Cardiac muscle cell (in vitro differentiated cells and primary cell): ENCODE measurements at regions not wholly inside any gene's neighbourhood (a gene's known extent, or its start where the extent isn't known, plus 50 kb on each side); places are given as distances from the start of the nearest gene placed in this dataset.
"Not testable (repeated sequence)": the region's sequence is repeated elsewhere in the genome, so short reads cannot be mapped to it uniquely, and the experiment has no call there.

ENCODE experiments used
- DNase-seq, 2 donors: peaks; one replicate each; pipeline versions ENCODE4 v3.0.0 to v3.0.0-alpha.2; 2010 to 2017; ENCODE audit warnings: low read depth in 1 of 2, low spot score in 1 of 2
- H3K27ac ChIP-seq: fragments of 200-600 bp; sonication (generic); 2 replicates; pipeline ENCODE4 v1.5.1; 2016
- H3K27me3 ChIP-seq: fragments of 200-600 bp; sonication (generic); 2 replicates; pipeline ENCODE4 v1.6.0; 2016; ENCODE audit warnings: control low read depth
- H3K36me3 ChIP-seq: fragments of 200-600 bp; sonication (generic); 2 replicates; pipeline ENCODE4 v1.5.1; 2016; ENCODE audit warnings: control low read depth
- H3K4me1 ChIP-seq: fragments of 200-600 bp; sonication (generic); 2 replicates; pipeline ENCODE4 v1.8.1; 2017; ENCODE audit warnings: low read depth, mild to moderate bottlenecking, mixed run types
- H3K4me3 ChIP-seq: fragments of 200-600 bp; sonication (generic); 2 replicates; pipeline ENCODE4 v1.5.1; 2016; ENCODE audit warnings: mild to moderate bottlenecking
- H3K9me3 ChIP-seq: fragments of 200-600 bp; sonication (generic); 2 replicates; pipeline ENCODE4 v1.5.1; 2017; ENCODE audit warnings: low read depth, mild to moderate bottlenecking, control low read depth
- TF ChIP-seq, protein P1 (sequence below): IDR thresholded peaks from 2 replicates; pipeline ENCODE4 v1.5.1; 2012; ENCODE audit warnings: low read depth, mild to moderate bottlenecking, low read length

- Histone ChIP-seq H3K27me3 (no peaks in the 10 kb centered on the region), H3K36me3 (no peaks in the 10 kb centered on the region), H3K27ac (no peak overlapping the region), H3K9me3 (no peaks in the 10 kb centered on the region), H3K4me1 (no peaks in the 10 kb centered on the region), H3K4me3 (no peak overlapping the region)
- TF ChIP-seq, protein P1, sequence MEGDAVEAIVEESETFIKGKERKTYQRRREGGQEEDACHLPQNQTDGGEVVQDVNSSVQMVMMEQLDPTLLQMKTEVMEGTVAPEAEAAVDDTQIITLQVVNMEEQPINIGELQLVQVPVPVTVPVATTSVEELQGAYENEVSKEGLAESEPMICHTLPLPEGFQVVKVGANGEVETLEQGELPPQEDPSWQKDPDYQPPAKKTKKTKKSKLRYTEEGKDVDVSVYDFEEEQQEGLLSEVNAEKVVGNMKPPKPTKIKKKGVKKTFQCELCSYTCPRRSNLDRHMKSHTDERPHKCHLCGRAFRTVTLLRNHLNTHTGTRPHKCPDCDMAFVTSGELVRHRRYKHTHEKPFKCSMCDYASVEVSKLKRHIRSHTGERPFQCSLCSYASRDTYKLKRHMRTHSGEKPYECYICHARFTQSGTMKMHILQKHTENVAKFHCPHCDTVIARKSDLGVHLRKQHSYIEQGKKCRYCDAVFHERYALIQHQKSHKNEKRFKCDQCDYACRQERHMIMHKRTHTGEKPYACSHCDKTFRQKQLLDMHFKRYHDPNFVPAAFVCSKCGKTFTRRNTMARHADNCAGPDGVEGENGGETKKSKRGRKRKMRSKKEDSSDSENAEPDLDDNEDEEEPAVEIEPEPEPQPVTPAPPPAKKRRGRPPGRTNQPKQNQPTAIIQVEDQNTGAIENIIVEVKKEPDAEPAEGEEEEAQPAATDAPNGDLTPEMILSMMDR: no peak
- no peak for DNase-seq
Observed at GRCh38 chr10:81251457-81252115, 623.4 kb upstream of the NRG3 start.

GRCh38 chr10:81264991-81265390 lies 610.0 kb upstream of the NRG3 start:
- H3K9me3 ChIP-seq, DNase-seq, H3K4me1 ChIP-seq, H3K4me3 ChIP-seq, H3K27me3 ChIP-seq, H3K36me3 ChIP-seq, H3K27ac ChIP-seq: not testable (repeated sequence)

DNA sequence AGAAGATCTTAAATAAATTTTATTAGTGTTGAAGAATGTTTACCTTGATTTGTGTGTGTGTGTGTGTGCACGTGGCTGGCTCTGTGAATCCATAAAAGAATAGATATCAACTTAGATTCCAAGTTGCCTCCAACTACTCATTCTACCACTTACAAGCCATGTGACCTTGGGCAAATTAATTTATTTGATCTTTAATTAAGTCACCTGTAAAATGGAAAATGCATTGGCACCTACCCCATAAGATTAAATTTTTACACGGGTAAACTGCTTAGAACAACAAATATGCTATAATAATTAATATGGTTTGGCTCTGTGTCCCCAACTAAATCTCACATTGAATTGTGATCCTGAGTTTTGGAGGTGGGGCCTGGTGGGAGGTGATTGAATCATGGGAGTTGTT lies 604.9 kb upstream of the NRG3 start:
- no peak overlapping the region for H3K27ac ChIP-seq
- H3K36me3 ChIP-seq: no peaks in the 10 kb centered on the region
- H3K4me1 ChIP-seq: no peaks in the 10 kb centered on the region
- TF ChIP-seq, protein P1: no peak
- no peak overlapping the region for H3K4me3 ChIP-seq
- H3K9me3 ChIP-seq: no peaks in the 10 kb centered on the region
- no peaks in the 10 kb centered on the region for H3K27me3 ChIP-seq
- no peak for DNase-seq

- no peak overlapping the region for H3K27ac ChIP-seq
- no peaks in the 10 kb centered on the region for H3K9me3 ChIP-seq
- H3K36me3 ChIP-seq: no peaks in the 10 kb centered on the region
- no peaks in the 10 kb centered on the region for H3K4me1 ChIP-seq
- TF ChIP-seq, protein P1: no peak
- DNase-seq: no peak
- no peaks in the 10 kb centered on the region for H3K27me3 ChIP-seq
- no peak overlapping the region for H3K4me3 ChIP-seq
Observed at GRCh38 chr10:81280497-81281479, 594.2 kb upstream of the NRG3 start.

- Histone ChIP-seq H3K36me3 (no peaks in the 10 kb centered on the region), H3K4me1 (no peaks in the 10 kb centered on the region), H3K27ac (no peak overlapping the region), H3K9me3 (no peaks in the 10 kb centered on the region), H3K27me3 (no peaks in the 10 kb centered on the region), H3K4me3 (no peak overlapping the region)
- TF ChIP-seq, protein P1: no peak
- no peak for DNase-seq
Observed at GRCh38 chr10:81288544-81288943, 586.5 kb upstream of the NRG3 start.

DNA sequence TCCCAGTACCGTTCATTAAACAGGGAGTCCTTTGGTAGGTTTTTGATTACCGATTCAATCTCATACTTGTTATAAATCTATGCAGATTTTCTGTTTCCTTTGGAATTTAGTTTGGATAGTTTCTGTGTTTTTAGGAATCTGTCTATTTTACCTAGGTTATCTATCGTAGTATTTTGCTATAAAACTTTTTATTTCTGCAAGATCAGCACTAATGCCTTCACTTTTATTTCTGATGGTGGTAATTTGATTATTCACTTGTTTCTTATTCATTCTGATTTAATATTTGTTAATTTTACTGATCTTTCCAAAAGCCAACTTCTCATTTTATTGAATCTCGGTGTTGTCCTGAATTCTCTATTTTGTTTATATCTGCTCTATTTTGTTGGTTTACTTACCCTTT lies 577.7 kb upstream of the NRG3 start:
- Histone ChIP-seq H3K27ac (no peak overlapping the region), H3K4me1 (no peaks in the 10 kb centered on the region), H3K27me3 (no peaks in the 10 kb centered on the region), H3K4me3 (no peak overlapping the region), H3K36me3 (no peaks in the 10 kb centered on the region), H3K9me3 (no peaks in the 10 kb centered on the region)
- no peak for DNase-seq
- TF ChIP-seq, protein P1: no peak
